Stimulated activated naive CD8-positive, alpha-beta T cell treated with anti-CD3 and anti-CD28 coated beads, Interleukin-15, amount 100 ng/mL, for 72 hours (primary cell): ENCODE measurements at regions not wholly inside any gene's neighbourhood (a gene's known extent, or its start where the extent isn't known, plus 50 kb on each side); places are given as distances from the start of the nearest gene placed in this dataset.
"Not testable (repeated sequence)": the region's sequence is repeated elsewhere in the genome, so short reads cannot be mapped to it uniquely, and the experiment has no call there.

Experiments
- ATAC-seq: fragments of 150-1000 bp; cut with Tn5 transposase; 2 replicates; pipeline ENCODE4 v1.10.0; 2021; ENCODE audit warnings: mild to moderate bottlenecking, moderate library complexity
- DNase-seq, 2 donors: peaks; one replicate each; pipeline ENCODE4 v3.0.0; 2021 to 2022
- H3K27ac Mint-ChIP-seq, 2 donors: one replicate each; pipeline ENCODE4 v1.8.0; 2022; ENCODE audit warnings: mild to moderate bottlenecking in 2 of 2, mixed read lengths in 2 of 2, moderate library complexity in 2 of 2
- H3K27me3 Mint-ChIP-seq: one replicate; pipeline ENCODE4 v1.8.0; 2022; ENCODE audit warnings: mixed read lengths
- H3K4me1 Mint-ChIP-seq: one replicate; pipeline ENCODE4 v1.8.0; 2022; ENCODE audit warnings: mild to moderate bottlenecking, mixed read lengths
- H3K4me3 Mint-ChIP-seq, 2 donors: one replicate each; pipeline ENCODE4 v1.8.0; 2022; ENCODE audit warnings: mild to moderate bottlenecking in 2 of 2, mixed read lengths in 2 of 2, moderate library complexity in 1 of 2
- H3K9me3 Mint-ChIP-seq, 2 donors: one replicate each; pipeline ENCODE4 v1.8.0; 2022; ENCODE audit warnings: mixed read lengths in 2 of 2

GRCh38 chr10:46645110-46645509 is 66.2 kb downstream of the SYT15 start:
- H3K27me3 Mint-ChIP-seq, ATAC-seq, H3K27ac Mint-ChIP-seq, H3K4me3 Mint-ChIP-seq, DNase-seq, H3K4me1 Mint-ChIP-seq, H3K9me3 Mint-ChIP-seq: not testable (repeated sequence)

GRCh38 chr10:46646132-46646531 is 67.2 kb downstream of the SYT15 start:
- H3K27ac Mint-ChIP-seq, ATAC-seq, H3K27me3 Mint-ChIP-seq, DNase-seq, H3K4me3 Mint-ChIP-seq, H3K9me3 Mint-ChIP-seq, H3K4me1 Mint-ChIP-seq: not testable (repeated sequence)

- not testable (repeated sequence) for H3K27ac Mint-ChIP-seq, H3K4me3 Mint-ChIP-seq, ATAC-seq, DNase-seq, H3K9me3 Mint-ChIP-seq, H3K4me1 Mint-ChIP-seq, H3K27me3 Mint-ChIP-seq
Measured at GRCh38 chr10:46650967-46651366, 72.0 kb downstream of the SYT15 start.

- H3K4me1 Mint-ChIP-seq, H3K27ac Mint-ChIP-seq, ATAC-seq, DNase-seq, H3K9me3 Mint-ChIP-seq, H3K4me3 Mint-ChIP-seq, H3K27me3 Mint-ChIP-seq: not testable (repeated sequence)
Measured at GRCh38 chr10:46657437-46657836, 78.5 kb downstream of the SYT15 start.

GRCh38 chr10:46660027-46660834 is 81.3 kb downstream of the SYT15 start:
- not testable (repeated sequence) for H3K9me3 Mint-ChIP-seq, H3K4me3 Mint-ChIP-seq, DNase-seq, H3K27ac Mint-ChIP-seq, ATAC-seq, H3K4me1 Mint-ChIP-seq, H3K27me3 Mint-ChIP-seq

GRCh38 chr10:46660835-46661164 is 81.9 kb downstream of the SYT15 start:
- not testable (repeated sequence) for H3K4me1 Mint-ChIP-seq, DNase-seq, H3K4me3 Mint-ChIP-seq, ATAC-seq, H3K9me3 Mint-ChIP-seq, H3K27me3 Mint-ChIP-seq, H3K27ac Mint-ChIP-seq

GRCh38 chr10:46665536-46665935 is 86.6 kb downstream of the SYT15 start:
- not testable (repeated sequence) for ATAC-seq, H3K4me1 Mint-ChIP-seq, DNase-seq, H3K9me3 Mint-ChIP-seq, H3K4me3 Mint-ChIP-seq, H3K27me3 Mint-ChIP-seq, H3K27ac Mint-ChIP-seq

- H3K27ac Mint-ChIP-seq, ATAC-seq, H3K9me3 Mint-ChIP-seq, DNase-seq, H3K4me1 Mint-ChIP-seq, H3K4me3 Mint-ChIP-seq, H3K27me3 Mint-ChIP-seq: not testable (repeated sequence)
Measured at GRCh38 chr10:46668357-46668997, 89.5 kb downstream of the SYT15 start.

GRCh38 chr10:46677836-46678435 is 99.0 kb downstream of the SYT15 start:
- not testable (repeated sequence) for ATAC-seq, H3K4me1 Mint-ChIP-seq, H3K27me3 Mint-ChIP-seq, DNase-seq, H3K9me3 Mint-ChIP-seq, H3K4me3 Mint-ChIP-seq, H3K27ac Mint-ChIP-seq

GRCh38 chr10:46691397-46691796 is 112.5 kb downstream of the SYT15 start:
- not testable (repeated sequence) for H3K9me3 Mint-ChIP-seq

GRCh38 chr10:46693218-46693617 is 114.3 kb downstream of the SYT15 start:
- H3K27ac Mint-ChIP-seq = not testable (repeated sequence)

More at GRCh38 chr10:46691397-46691796, 112.5 kb downstream of the SYT15 start:
- ATAC-seq, DNase-seq, H3K27ac Mint-ChIP-seq, H3K4me1 Mint-ChIP-seq, H3K27me3 Mint-ChIP-seq, H3K4me3 Mint-ChIP-seq: not testable (repeated sequence)

GRCh38 chr10:46717264-46717663 is 138.3 kb downstream of the SYT15 start:
- not testable (repeated sequence) for H3K27ac Mint-ChIP-seq, H3K4me3 Mint-ChIP-seq, ATAC-seq, DNase-seq, H3K4me1 Mint-ChIP-seq, H3K9me3 Mint-ChIP-seq, H3K27me3 Mint-ChIP-seq

More at GRCh38 chr10:46693218-46693617, 114.3 kb downstream of the SYT15 start:
- H3K9me3 Mint-ChIP-seq, H3K4me1 Mint-ChIP-seq, H3K27me3 Mint-ChIP-seq, H3K4me3 Mint-ChIP-seq, DNase-seq, ATAC-seq: not testable (repeated sequence)

- H3K27me3 Mint-ChIP-seq, H3K9me3 Mint-ChIP-seq, ATAC-seq, DNase-seq, H3K27ac Mint-ChIP-seq, H3K4me3 Mint-ChIP-seq, H3K4me1 Mint-ChIP-seq: not testable (repeated sequence)
Measured at GRCh38 chr10:46718014-46718413, 139.1 kb downstream of the SYT15 start.

GRCh38 chr10:46720386-46720785 is 141.5 kb downstream of the SYT15 start:
- H3K4me3 Mint-ChIP-seq, ATAC-seq, H3K4me1 Mint-ChIP-seq, H3K27ac Mint-ChIP-seq, DNase-seq, H3K9me3 Mint-ChIP-seq: not testable (repeated sequence)
- peaks cover 21% of the 10 kb centered on the region for H3K27me3 Mint-ChIP-seq

- peaks cover 27% of the 10 kb centered on the region for H3K27me3 Mint-ChIP-seq
- not testable (repeated sequence) for H3K4me3 Mint-ChIP-seq, H3K9me3 Mint-ChIP-seq, H3K27ac Mint-ChIP-seq, ATAC-seq, DNase-seq, H3K4me1 Mint-ChIP-seq
Measured at GRCh38 chr10:46720811-46721518, 142.0 kb downstream of the SYT15 start.
